Uterus (tissue), 2 donors: ENCODE measurements at regions not wholly inside any gene's neighbourhood (a gene's known extent, or its start where the extent isn't known, plus 50 kb on each side); places are given as distances from the start of the nearest gene placed in this dataset.

Experiments
- CTCF ChIP-seq, 4 experiments: fragments of 200-600 bp in 2 of 4; fragments of 450-650 bp in 2 of 4; sonication (generic) in 2 of 4; IDR thresholded peaks; one replicate each; pipeline ENCODE4 v1.5.1; 2016 to 2019; ENCODE audit warnings: antibody characterized with exemption in 4 of 4, mild to moderate bottlenecking in 2 of 4, moderate library complexity in 1 of 4
- POLR2A ChIP-seq, 2 donors: fragments of 450-650 bp; IDR thresholded peaks; one replicate each; pipeline ENCODE4 v1.6.1; 2016; ENCODE audit warnings: antibody characterized with exemption in 2 of 2, mild to moderate bottlenecking in 1 of 2, moderate library complexity in 1 of 2

- TF ChIP-seq CTCF (IDR thresholded peaks at IDR 0.05) = no peak
- no peak for TF ChIP-seq POLR2A (IDR thresholded peaks at IDR 0.05)
These were observed 266.2 kb downstream of the TENT5A start for GRCh38 chr6:81486234-81486633.
